Embryonic facial prominence (tissue), 1 donor: ENCODE measurements at regions not wholly inside any gene's neighbourhood (a gene's known extent, or its start where the extent isn't known, plus 50 kb on each side); places are given as distances from the start of the nearest gene placed in this dataset.

Experiments
- DNase-seq: peaks from one replicate; pipeline ENCODE4 v3.0.0-alpha.2; 2016; ENCODE audit errors: extremely low spot score

DNA sequence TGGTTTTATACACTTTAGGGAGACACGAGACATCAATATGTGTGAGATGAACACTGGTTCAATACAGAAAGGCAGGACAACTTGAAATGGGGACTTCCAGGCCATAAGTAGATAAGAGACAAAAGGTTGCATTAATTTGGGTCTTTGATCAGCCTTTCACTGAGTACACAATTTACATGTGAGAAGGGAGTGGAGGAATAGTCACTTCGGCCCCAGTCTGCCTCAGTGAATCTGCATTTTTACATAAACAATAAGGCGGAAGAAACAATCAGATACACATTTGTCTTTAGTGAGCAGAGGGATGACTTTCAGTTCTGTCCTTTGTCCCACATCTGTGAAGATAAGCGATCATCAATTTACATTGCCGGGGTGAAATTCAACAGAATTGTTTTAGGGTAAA is 104.3 kb upstream of the ARL4C start:
- no peak for DNase-seq

GRCh38 chr2:234597576-234597861 is 100.6 kb upstream of the ARL4C start:
- no peak for DNase-seq

DNA sequence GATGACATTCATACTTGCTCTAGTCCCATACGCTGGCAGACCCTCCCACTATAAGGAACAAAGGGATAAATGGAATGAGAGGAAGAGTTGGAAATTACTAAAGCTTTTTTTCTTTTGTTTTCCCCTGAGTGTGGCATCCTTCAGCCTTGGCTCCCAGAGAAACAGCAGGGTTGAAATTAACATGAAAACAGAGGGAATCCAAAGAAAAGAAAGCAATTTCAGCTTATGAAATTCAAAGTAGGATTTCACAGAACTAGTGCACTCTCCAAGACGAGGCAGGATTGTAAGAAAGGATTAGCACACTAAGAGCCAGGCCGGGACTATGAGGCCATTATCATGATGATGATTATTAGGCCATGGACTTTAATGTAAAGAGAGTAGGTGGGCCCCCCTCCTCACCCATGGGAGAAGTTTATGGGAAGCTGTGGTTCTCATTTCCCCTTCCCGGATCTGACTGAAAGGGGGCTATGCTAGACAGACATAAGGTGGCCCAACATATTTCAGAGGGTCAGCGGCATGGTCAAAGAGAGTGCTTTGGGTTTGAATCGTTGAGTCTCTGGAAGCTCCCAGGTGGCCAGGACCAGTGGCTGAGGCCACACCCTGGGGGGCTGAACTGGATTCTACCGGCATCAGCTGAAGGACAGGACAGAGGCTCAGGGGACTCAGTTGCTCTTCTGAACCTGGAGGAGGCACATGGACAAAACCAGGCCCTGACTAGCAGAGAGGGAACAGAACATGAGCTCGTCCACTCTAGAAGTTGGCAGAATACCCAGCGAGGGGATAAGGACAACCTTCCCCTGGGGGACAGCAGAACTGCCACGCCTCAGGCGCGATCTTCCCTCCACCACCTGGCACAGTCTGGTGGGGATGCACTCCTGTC is 100.1 kb upstream of the ARL4C start:
- no peak for DNase-seq

- DNase-seq, result no peak
Observed at GRCh38 chr2:234595829-234596228, 98.9 kb upstream of the ARL4C start.

- DNase-seq, result no peak
Observed at GRCh38 chr2:234594715-234595114, 97.8 kb upstream of the ARL4C start.

GRCh38 chr2:234593636-234594035 is 96.8 kb upstream of the ARL4C start:
- DNase-seq, result no peak

- no peak for DNase-seq
Observed at GRCh38 chr2:234592541-234592940, 95.7 kb upstream of the ARL4C start.

DNA sequence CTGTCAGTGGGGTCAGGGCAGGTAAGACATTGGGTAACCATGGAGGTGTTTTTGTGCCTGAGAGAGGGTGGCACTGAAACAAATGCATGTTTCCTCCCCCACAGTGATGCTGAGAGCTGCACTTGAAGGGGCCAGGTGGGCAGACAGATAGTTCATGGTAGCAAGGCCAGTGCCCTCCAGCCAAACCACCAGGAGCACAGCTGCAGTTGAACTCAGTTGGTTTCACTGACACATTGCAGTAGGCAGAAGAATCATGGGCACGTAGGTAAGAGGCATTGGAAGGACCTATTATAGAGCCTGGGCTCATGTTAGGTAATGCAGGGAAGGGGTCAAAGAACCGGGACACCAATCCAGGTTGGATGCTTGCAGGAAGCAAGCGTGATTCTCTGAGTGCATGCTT is 93.2 kb upstream of the ARL4C start:
- no peak for DNase-seq

GRCh38 chr2:234588054-234588430 is 91.2 kb upstream of the ARL4C start:
- DNase-seq, result no peak

DNA sequence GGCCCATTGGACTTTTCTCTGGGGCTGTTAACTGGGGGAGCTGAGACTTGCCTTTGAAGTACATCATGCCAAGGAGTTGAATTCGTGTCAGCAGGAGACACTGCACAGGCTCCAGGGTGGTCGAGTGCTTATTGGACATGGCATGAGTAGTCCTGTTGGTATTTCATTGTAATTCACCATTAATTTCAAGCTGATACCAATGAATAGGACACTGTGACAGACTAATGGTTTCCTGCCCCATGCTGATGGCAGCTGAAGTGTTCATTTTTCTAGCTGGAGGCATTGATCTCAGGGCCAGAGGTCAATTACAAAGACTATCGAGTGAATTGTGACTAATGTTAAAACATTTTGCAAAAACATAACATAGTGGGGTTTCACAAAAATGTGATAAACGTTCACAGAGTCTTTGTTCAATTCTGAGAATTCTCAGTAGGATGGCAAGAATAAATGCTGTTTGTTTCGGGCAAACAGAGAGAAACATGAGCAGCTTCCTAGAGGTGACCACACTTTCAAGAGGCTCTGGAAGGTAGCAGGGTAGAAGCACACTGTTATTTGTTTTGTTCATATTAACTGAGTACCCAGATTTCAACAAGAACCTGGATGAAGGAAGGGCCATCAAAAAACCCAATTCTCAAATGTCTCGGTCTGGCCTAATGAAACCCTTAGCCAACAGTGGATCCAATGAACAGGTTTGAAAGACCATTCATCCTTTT is 90.6 kb upstream of the ARL4C start:
- DNase-seq, result no peak

DNA sequence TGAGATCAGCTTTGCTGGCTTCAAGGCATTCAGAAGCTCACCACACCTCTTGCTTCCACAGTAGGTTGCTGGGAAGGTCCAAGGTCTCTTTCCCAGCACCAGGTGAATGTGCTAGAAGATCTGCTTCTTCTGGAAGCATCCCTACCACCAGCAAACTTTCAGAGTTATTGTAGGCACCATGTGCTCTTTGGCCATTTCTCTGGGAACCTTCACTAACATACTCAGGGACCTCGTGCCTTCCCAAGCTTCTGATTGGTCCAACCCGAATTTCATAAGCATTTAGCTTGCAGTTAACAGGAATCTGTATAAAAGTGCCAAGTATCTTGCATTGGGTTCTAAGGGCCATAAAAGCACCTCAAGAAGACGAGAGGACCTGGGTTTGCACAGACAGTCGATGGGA is 86.5 kb upstream of the ARL4C start:
- DNase-seq, result no peak

- DNase-seq, result no peak
Observed at GRCh38 chr2:234580686-234581085, 83.8 kb upstream of the ARL4C start.

GRCh38 chr2:234579231-234579962 is 82.5 kb upstream of the ARL4C start:
- DNase-seq, result no peak

- DNase-seq, result no peak
Observed at GRCh38 chr2:234578389-234578788, 81.5 kb upstream of the ARL4C start.

DNA sequence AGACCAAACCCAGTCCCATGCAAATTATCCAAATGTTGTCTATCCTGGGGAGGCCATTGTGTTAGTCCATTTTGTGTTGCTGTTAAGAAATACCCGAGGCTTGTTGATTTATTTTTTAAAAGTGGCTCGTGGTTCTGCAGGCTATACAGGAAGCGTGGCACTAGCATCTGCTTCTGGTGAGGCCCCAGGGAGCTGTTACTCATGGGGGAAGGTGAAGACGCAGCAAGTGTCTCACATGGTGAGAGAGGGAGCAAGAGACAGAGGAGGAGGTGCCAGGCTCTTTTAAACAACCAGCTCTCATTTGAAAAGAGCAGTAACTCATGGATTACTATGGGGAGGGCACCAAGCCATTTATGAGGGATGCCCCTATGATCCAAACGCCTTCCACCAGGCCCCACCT is 80.3 kb upstream of the ARL4C start:
- DNase-seq, result no peak

DNA sequence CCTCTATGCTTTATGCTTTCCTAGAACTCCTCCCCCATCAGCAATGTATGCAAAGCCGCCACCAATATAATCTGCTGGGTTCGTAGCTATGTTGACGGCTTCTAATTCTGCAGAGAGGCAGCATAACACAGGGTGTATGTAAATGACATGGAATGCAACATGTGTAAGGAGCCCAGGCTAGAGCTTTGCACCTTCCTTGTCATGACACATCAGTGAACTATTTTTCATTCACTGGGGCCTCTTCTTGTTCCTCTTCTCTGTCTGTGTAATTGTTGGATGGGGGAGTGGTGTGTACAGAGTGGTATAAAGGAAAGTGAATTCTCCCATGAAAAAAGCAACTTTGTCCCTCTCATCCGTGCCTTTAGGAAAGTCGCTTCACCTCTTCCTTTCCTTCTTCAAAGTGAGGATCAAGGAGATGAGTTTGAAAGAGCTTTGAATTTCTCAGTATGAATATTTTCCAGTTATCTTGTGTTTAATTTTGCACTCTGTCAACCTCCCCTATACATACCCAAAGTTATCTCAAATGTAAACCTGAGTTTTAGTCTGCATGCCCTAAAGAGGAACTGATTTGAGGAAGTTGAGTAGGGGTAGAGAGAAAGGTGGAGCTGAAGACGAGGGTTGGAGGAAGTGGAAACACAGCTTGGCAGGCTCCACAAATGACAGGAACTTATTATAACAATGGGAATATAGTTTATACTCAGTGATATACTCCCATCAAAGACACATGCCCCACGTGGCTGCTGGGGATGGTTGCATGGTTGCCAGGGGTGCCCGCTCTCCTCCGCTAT is 74.9 kb upstream of the ARL4C start:
- DNase-seq, result no peak

- no peak for DNase-seq
Observed at GRCh38 chr2:234570476-234570875, 73.6 kb upstream of the ARL4C start.

- no peak for DNase-seq
Observed at GRCh38 chr2:234569776-234570430, 73.0 kb upstream of the ARL4C start.

GRCh38 chr2:234566622-234567021 is 69.7 kb upstream of the ARL4C start:
- no peak for DNase-seq

- no peak for DNase-seq
Observed at GRCh38 chr2:234565842-234566619, 69.2 kb upstream of the ARL4C start.

GRCh38 chr2:234565201-234565600 is 68.3 kb upstream of the ARL4C start:
- no peak for DNase-seq
